B cell (primary cell): ENCODE measurements at regions not wholly inside any gene's neighbourhood (a gene's known extent, or its start where the extent isn't known, plus 50 kb on each side); places are given as distances from the start of the nearest gene placed in this dataset.

ENCODE experiments used
- ATAC-seq: fragments of 200-7000 bp; cut with Tn5 transposase; one replicate; pipeline ENCODE4 v1.10.0; 2021; ENCODE audit warnings: low read depth, mild to moderate bottlenecking, moderate number of reproducible peaks, moderate library complexity
- CTCF ChIA-PET: fragments of 350-600 bp; sonication (Branson Sonifier 250); formaldehyde crosslinking; loops from one replicate; lab custom pipeline; 2021; ENCODE audit warnings: antibody characterized with exemption, inconsistent platforms; lab: Charles Lee
- POLR2A ChIA-PET: fragments of 350-600 bp; sonication (Branson Sonifier 250); formaldehyde crosslinking; loops from one replicate; lab custom pipeline; 2021; ENCODE audit warnings: antibody characterized with exemption; lab: Charles Lee
- DNase-seq: peaks from one replicate; pipeline ENCODE4 v3.0.0; 2013
- H2AFZ ChIP-seq: 2 replicates; pipeline ENCODE4 v1.6.1; 2012; ENCODE audit warnings: mild to moderate bottlenecking, low read depth, low read length; ENCODE audit not compliant: insufficient read depth, poor library complexity, severe bottlenecking
- H3K27ac ChIP-seq, 2 donors: 1 replicate in 1 of 2; 2 replicates in 1 of 2; pipeline ENCODE4 v1.5.1; 2012 to 2013; ENCODE audit warnings: low read length in 2 of 2, mild to moderate bottlenecking in 2 of 2, moderate library complexity in 1 of 2
- H3K27me3 ChIP-seq, 4 experiments: fragments of 200-600 bp in 1 of 4; sonication (generic) in 1 of 4; replicated peaks in 1 of 4; 1 replicate in 2 of 4; 2 replicates in 2 of 4; pipeline versions ENCODE4 v1.6.1 to v1.7.0; 2013 to 2016; ENCODE audit warnings: low read length in 3 of 4, mild to moderate bottlenecking in 2 of 4, mixed read lengths in 1 of 4, moderate library complexity in 1 of 4; ENCODE audit not compliant: insufficient read depth in 4 of 4, control insufficient read depth in 3 of 4; ENCODE audit errors: control extremely low read depth in 1 of 4
- H3K36me3 ChIP-seq, 2 experiments: replicated peaks in 1 of 2; 1 replicate in 1 of 2; 2 replicates in 1 of 2; pipeline versions ENCODE4 v1.6.1 to v1.7.1; 2013; ENCODE audit warnings: low read length in 1 of 2; ENCODE audit not compliant: insufficient read depth in 2 of 2, control insufficient read depth in 1 of 2; ENCODE audit errors: control extremely low read depth in 1 of 2, extremely low read depth in 1 of 2
- H3K4me1 ChIP-seq, 2 donors: fragments of 200-600 bp in 1 of 2; sonication (generic) in 1 of 2; 1 replicate in 1 of 2; 2 replicates in 1 of 2; pipeline versions ENCODE4 v1.5.1 to v1.6.1; 2013 to 2017; ENCODE audit warnings: low read length in 2 of 2; ENCODE audit not compliant: control insufficient read depth in 2 of 2, insufficient read depth in 2 of 2
- H3K4me2 ChIP-seq: replicated peaks from 2 replicates; pipeline ENCODE3; 2012; ENCODE audit warnings: mild to moderate bottlenecking, low read depth, low read length; ENCODE audit not compliant: poor library complexity, severe bottlenecking
- H3K4me3 ChIP-seq, 5 experiments: fragments of 200-600 bp in 1 of 5; sonication (generic) in 1 of 5; 1 replicate in 3 of 5; 2 replicates in 2 of 5; pipeline versions ENCODE4 v1.5.1 to v1.7.0; 2011 to 2016; ENCODE audit warnings: low read length in 4 of 5, mild to moderate bottlenecking in 4 of 5, low read depth in 2 of 5, control low read depth in 1 of 5, moderate library complexity in 1 of 5; ENCODE audit not compliant: insufficient read depth in 1 of 5; ENCODE audit errors: control extremely low read depth in 1 of 5, extremely low read depth in 1 of 5
- H3K79me2 ChIP-seq: fragments of 200-600 bp; sonication (generic); one replicate; pipeline ENCODE4 v1.6.0; 2016; ENCODE audit warnings: low read length; ENCODE audit not compliant: control insufficient read depth, insufficient read depth
- H3K9ac ChIP-seq: fragments of 200-600 bp; sonication (generic); 2 replicates; pipeline ENCODE4 v1.6.1; 2017; ENCODE audit warnings: mild to moderate bottlenecking, low read length, moderate library complexity
- H3K9me3 ChIP-seq, 3 donors: one replicate each; pipeline versions ENCODE4 v1.6.1 to v1.7.1; 2013; ENCODE audit warnings: low read length in 2 of 3; ENCODE audit not compliant: control insufficient read depth in 2 of 3, insufficient read depth in 1 of 3; ENCODE audit errors: control extremely low read depth in 1 of 3
- H4K20me1 ChIP-seq: 2 replicates; pipeline ENCODE4 v1.6.0; 2012; ENCODE audit warnings: mild to moderate bottlenecking, low read length; ENCODE audit not compliant: insufficient read depth, control insufficient read depth, poor library complexity, severe bottlenecking
- H3K27ac Mint-ChIP-seq: one replicate; pipeline ENCODE4 v1.8.0; 2021; ENCODE audit warnings: mixed read lengths
- H3K27me3 Mint-ChIP-seq: one replicate; pipeline ENCODE4 v1.8.0; 2021; ENCODE audit warnings: mixed read lengths
- H3K4me1 Mint-ChIP-seq: one replicate; pipeline ENCODE4 v1.8.0; 2021; ENCODE audit warnings: mixed read lengths
- H3K4me3 Mint-ChIP-seq: one replicate; pipeline ENCODE4 v1.8.0; 2021; ENCODE audit warnings: mixed read lengths
- H3K9me3 Mint-ChIP-seq: one replicate; pipeline ENCODE4 v1.8.0; 2022; ENCODE audit warnings: mixed read lengths; ENCODE audit not compliant: insufficient read depth
- CTCF ChIP-seq: fragments of 200-600 bp; IDR thresholded peaks from one replicate; pipeline ENCODE4 v1.8.0; 2022; ENCODE audit warnings: antibody characterized with exemption, mild to moderate bottlenecking
- EZH2 ChIP-seq: IDR thresholded peaks from 2 replicates; pipeline ENCODE4 v1.6.1; 2012; ENCODE audit warnings: borderline replicate concordance, low read depth, mild to moderate bottlenecking, moderate library complexity, low read length; ENCODE audit not compliant: insufficient read depth, poor library complexity, severe bottlenecking
- WGBS: methylation state at CpG from one replicate; pipeline ENCODE4 v1.1.5; 2013; ENCODE audit warnings: missing lambda C conversion rate; ENCODE audit not compliant: insufficient coverage; 5-methylcytosine and 5-hydroxymethylcytosine counted together
- intact Hi-C: fragments of 100-400 bp; cut with micrococcal nuclease; formaldehyde crosslinking; loops from one replicate; pipeline ENCODE4 v1.10.0; 2022

DNA sequence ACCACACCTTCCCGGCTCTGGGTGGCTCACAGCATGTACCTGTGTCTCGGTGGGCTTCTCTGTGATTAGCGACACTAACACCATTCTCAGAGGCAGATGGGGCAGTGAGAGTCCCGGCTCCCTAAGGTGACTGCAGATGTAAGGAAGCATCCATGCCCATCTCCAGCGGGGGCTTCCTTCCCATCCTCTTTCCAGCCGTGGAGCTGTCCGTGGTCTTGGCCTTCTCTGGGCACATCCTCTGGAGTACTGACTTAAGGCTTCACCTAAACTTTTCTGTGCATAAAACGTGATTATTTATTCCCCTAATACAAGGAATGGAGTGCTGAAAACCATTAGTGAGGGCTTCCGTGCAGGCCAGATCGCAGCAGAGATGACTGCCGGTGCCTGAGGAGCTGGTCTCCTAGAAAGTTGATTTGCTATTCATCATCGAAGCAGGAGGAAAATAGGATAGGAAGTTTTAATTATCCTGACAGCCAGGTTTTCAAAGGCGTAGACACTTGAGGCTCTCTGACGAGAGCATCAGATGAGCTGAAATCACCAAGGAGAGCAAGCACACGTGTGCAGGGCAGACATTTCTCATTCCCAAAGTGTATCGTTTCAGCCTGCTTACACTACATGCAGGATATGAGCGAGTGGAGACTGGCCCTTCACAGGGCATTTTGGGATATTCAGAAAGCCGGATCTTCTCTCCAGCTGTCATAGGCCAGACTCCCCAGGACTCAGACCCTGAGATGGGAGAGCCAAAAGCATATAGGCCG, 186.1 kb upstream of the SALL3 start:
- no peak overlapping the region for H3K4me3 Mint-ChIP-seq
- no peaks in the 10 kb centered on the region for H3K79me2 ChIP-seq
- no peak overlapping the region for H3K27ac Mint-ChIP-seq
- CTCF ChIA-PET, result no interaction called here
- H3K4me1 ChIP-seq, result no peaks in the 10 kb centered on the region
- DNase-seq, result no peak
- intact Hi-C loops, result no loop called here
- no peak overlapping the region for H3K4me2 ChIP-seq
- H3K9ac ChIP-seq, result no peak overlapping the region
- peaks cover 4% of the 10 kb centered on the region for H3K9me3 Mint-ChIP-seq
- H3K36me3 ChIP-seq, result no peaks in the 10 kb centered on the region
- TF ChIP-seq EZH2 (no peak), CTCF (no peak)
- H3K4me3 ChIP-seq, result no peak overlapping the region
- no peak for ATAC-seq
- no peak overlapping the region for H2AFZ ChIP-seq
- 91% methylated on average over 16 of the region's 19 CpGs for WGBS
- no peaks in the 10 kb centered on the region for H3K27me3 Mint-ChIP-seq
- H3K9me3 ChIP-seq, result peaks cover 0 to 27% (median 0%) of the 10 kb centered on the region in 3 donors
- H4K20me1 ChIP-seq, result no peaks in the 10 kb centered on the region
- H3K27ac ChIP-seq, result no peak overlapping the region
- POLR2A ChIA-PET, result no interaction called here
- no peaks in the 10 kb centered on the region for H3K4me1 Mint-ChIP-seq
- no peaks in the 10 kb centered on the region for H3K27me3 ChIP-seq

DNA sequence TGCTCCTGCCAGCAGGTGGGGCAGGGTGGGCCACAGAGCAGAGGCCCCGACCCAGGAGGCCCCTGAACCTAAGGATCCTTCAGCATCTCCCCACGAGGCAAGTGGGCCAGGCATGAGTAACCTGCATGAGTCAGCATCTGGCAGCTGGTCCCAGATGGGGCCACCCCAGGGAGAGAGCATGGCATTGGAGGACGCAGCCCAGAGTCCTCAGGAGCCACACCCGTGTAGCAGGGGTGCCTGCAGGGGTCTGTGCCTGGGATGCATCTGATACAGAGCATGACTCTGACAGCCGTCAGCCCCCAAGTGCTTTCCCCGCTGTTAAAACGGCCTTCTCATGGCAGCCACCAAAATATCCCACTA, 185.6 kb upstream of the SALL3 start:
- no peaks in the 10 kb centered on the region for H3K4me1 Mint-ChIP-seq
- Histone ChIP-seq H3K79me2 (no peaks in the 10 kb centered on the region), H3K4me2 (no peak overlapping the region), H3K4me1 (no peaks in the 10 kb centered on the region), H3K36me3 (no peaks in the 10 kb centered on the region), H4K20me1 (no peaks in the 10 kb centered on the region), H2AFZ (no peak overlapping the region), H3K27ac (no peak overlapping the region), H3K9ac (no peak overlapping the region), H3K9me3 (peaks cover 0 to 26% (median 0%) of the 10 kb centered on the region in 3 donors), H3K27me3 (no peaks in the 10 kb centered on the region), H3K4me3 (no peak overlapping the region)
- H3K4me3 Mint-ChIP-seq, result no peak overlapping the region
- 58% methylated on average over 5 of the region's 7 CpGs for WGBS
- H3K27me3 Mint-ChIP-seq, result no peaks in the 10 kb centered on the region
- no peak for TF ChIP-seq EZH2
- TF ChIP-seq CTCF, result no peak
- peaks cover 4% of the 10 kb centered on the region for H3K9me3 Mint-ChIP-seq
- ChIA-PET POLR2A (no interaction called here), CTCF (no interaction called here)
- ATAC-seq (no peak), DNase-seq (no peak)
- intact Hi-C loops, result no loop called here
- H3K27ac Mint-ChIP-seq, result no peak overlapping the region
